ENCODE measurements at regions not wholly inside any gene's neighbourhood (a gene's known extent, or its start where the extent isn't known, plus 50 kb on each side); places are given as distances from the start of the nearest gene placed in this dataset.
"Not testable (repeated sequence)": the region's sequence is repeated elsewhere in the genome, so short reads cannot be mapped to it uniquely, and the experiment has no call there.

- Histone ChIP-seq H3K4me1 (no peaks in the 10 kb centered on the region), H3K27me3 (no peaks in the 10 kb centered on the region), H3K27ac (no peak overlapping the region), H3K4me3 (no peak overlapping the region), H3K36me3 (no peaks in the 10 kb centered on the region), H3K9me3 (no peaks in the 10 kb centered on the region)
- TF ChIP-seq CTCF (IDR thresholded peaks at IDR 0.05), result no peak
- DNase-seq (ENCODE audit: low spot score), result no peak
Measured at GRCh38 chr5:6107675-6108539, 270.4 kb downstream of the MED10 start.

DNA sequence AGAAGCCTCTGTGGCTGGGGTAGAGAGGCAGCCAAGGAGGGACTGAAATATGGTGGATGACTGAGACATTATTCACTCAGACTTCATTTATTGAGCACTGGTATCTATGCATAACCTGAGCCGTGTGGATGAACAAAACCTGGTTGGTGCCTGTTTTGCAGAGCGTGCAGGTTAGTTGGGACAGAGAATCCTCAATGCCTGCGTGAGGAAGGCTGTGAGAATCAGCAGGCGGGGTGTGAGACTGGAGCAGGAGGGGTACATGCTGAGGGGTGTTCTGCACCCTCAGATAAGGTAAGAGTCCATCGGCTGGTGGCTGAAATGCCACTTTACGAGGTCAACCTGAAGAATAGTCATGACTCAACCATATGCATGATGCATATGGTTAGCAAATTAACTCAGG, 271.6 kb downstream of the MED10 start:
- DNase-seq (ENCODE audit: low spot score), result no peak
- no peak for TF ChIP-seq CTCF (IDR thresholded peaks at IDR 0.05)

DNA sequence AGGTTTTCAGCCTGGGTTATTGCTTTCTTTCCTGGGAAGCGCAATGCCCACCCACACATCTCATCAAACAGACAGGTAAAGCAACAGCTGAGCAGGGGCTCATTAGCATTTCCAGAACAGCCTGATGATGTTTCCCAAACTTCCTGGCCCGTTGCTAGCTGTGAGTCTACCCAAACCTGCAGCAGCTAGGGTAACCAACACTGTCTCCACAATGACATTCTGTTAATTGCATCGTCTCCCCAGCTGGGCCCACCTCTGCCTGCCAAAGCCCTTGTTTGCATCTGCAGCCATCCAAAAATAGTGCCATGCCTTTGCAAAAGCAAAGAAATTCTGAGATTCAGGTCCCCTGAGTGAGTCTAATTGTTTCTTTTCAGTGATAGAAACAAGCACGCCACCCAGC, 273.0 kb downstream of the MED10 start:
- no peak for DNase-seq (ENCODE audit: low spot score)
- Histone ChIP-seq H3K27me3 (no peaks in the 10 kb centered on the region), H3K27ac (no peak overlapping the region), H3K4me3 (no peak overlapping the region), H3K9me3 (no peaks in the 10 kb centered on the region), H3K36me3 (no peaks in the 10 kb centered on the region), H3K4me1 (no peaks in the 10 kb centered on the region)
- no peak for TF ChIP-seq CTCF (IDR thresholded peaks at IDR 0.05)

More for the DNA sequence above, 271.6 kb downstream of the MED10 start:
- H3K36me3 ChIP-seq, result no peaks in the 10 kb centered on the region
- H3K4me1 ChIP-seq, result no peaks in the 10 kb centered on the region
- H3K27me3 ChIP-seq, result no peaks in the 10 kb centered on the region
- H3K9me3 ChIP-seq, result no peaks in the 10 kb centered on the region
- H3K27ac ChIP-seq, result no peak overlapping the region
- no peak overlapping the region for H3K4me3 ChIP-seq

GRCh38 chr5:6096101-6096500, 282.2 kb downstream of the MED10 start:
- no peak for DNase-seq (ENCODE audit: low spot score)
- no peaks in the 10 kb centered on the region for H3K36me3 ChIP-seq
- no peak for TF ChIP-seq CTCF (IDR thresholded peaks at IDR 0.05)
- H3K9me3 ChIP-seq, result no peaks in the 10 kb centered on the region
- H3K27me3 ChIP-seq, result no peaks in the 10 kb centered on the region
- H3K27ac ChIP-seq, result no peak overlapping the region
- H3K4me1 ChIP-seq, result no peaks in the 10 kb centered on the region
- no peak overlapping the region for H3K4me3 ChIP-seq

DNA sequence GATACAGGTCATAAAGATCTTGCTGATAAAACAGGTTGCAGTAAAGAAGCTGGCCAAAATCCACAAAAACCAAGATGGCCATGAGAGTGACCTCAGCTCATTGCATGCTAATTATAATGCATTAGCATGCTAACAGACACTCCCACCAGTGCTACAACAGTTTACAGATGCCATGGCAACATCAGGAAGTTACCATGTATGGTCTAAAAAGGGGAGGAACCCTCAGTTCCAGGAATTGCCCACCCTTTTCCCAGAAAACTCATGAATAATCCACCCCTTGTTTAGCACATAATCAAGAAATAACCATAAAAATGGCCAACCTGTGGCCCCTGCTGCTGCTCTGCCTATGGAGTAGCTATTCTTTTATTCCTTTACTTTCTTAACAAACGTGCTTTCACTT, 284.2 kb downstream of the MED10 start:
- H3K27me3 ChIP-seq; H3K9me3 ChIP-seq; H3K4me1 ChIP-seq; H3K36me3 ChIP-seq; H3K27ac ChIP-seq; DNase-seq (ENCODE audit: low spot score); H3K4me3 ChIP-seq: not testable (repeated sequence)

GRCh38 chr5:6090838-6091237, 287.5 kb downstream of the MED10 start:
- Histone ChIP-seq H3K4me3 (no peak overlapping the region), H3K4me1 (no peaks in the 10 kb centered on the region), H3K27me3 (no peaks in the 10 kb centered on the region), H3K27ac (no peak overlapping the region), H3K36me3 (no peaks in the 10 kb centered on the region), H3K9me3 (no peaks in the 10 kb centered on the region)
- DNase-seq (ENCODE audit: low spot score), result no peak
- no peak for TF ChIP-seq CTCF (IDR thresholded peaks at IDR 0.05)

All from right atrium auricular region (tissue), 2 donors.